ENCODE measurements at regions not wholly inside any gene's neighbourhood (a gene's known extent, or its start where the extent isn't known, plus 50 kb on each side); places are given as distances from the start of the nearest gene placed in this dataset.

GRCh38 chr6:21489826-21490225 is 103.7 kb upstream of the SOX4 start:
- H4K20me1 ChIP-seq (ENCODE audit: control insufficient read depth, extremely low read depth, insufficient read depth, low read length): no peaks in the 10 kb centered on the region
- no peaks in the 10 kb centered on the region for H3K79me2 ChIP-seq (ENCODE audit: control insufficient read depth, insufficient read depth, low read length)
- H3K4me2 ChIP-seq (ENCODE audit: extremely low read depth, insufficient read depth, low read length): no peak overlapping the region
- H3K27ac ChIP-seq (ENCODE audit: insufficient read depth, low read length): no peak overlapping the region
- no peaks in the 10 kb centered on the region for H3K9me3 ChIP-seq (ENCODE audit: control insufficient read depth, insufficient read depth, low read depth, low read length)
- H2AFZ ChIP-seq (ENCODE audit: low read length): no peak overlapping the region
- H3K4me3 ChIP-seq (replicated peaks in 1 of 4; ENCODE audit: control extremely low read depth in 1 of 4, insufficient read depth in 1 of 4, low read depth in 3 of 4, low read length in 4 of 4): no peak overlapping the region
- H3K4me1 ChIP-seq (ENCODE audit: control insufficient read depth, extremely low read depth, insufficient read depth, low read length): no peaks in the 10 kb centered on the region
- H3K36me3 ChIP-seq (ENCODE audit: control insufficient read depth, insufficient read depth, low read length): no peaks in the 10 kb centered on the region
- H3K27me3 ChIP-seq (ENCODE audit: control insufficient read depth, insufficient read depth, low read length): no peaks in the 10 kb centered on the region
- no peak overlapping the region for H3K9ac ChIP-seq (ENCODE audit: insufficient read depth, low read length)
- TF ChIP-seq, protein P1, sequence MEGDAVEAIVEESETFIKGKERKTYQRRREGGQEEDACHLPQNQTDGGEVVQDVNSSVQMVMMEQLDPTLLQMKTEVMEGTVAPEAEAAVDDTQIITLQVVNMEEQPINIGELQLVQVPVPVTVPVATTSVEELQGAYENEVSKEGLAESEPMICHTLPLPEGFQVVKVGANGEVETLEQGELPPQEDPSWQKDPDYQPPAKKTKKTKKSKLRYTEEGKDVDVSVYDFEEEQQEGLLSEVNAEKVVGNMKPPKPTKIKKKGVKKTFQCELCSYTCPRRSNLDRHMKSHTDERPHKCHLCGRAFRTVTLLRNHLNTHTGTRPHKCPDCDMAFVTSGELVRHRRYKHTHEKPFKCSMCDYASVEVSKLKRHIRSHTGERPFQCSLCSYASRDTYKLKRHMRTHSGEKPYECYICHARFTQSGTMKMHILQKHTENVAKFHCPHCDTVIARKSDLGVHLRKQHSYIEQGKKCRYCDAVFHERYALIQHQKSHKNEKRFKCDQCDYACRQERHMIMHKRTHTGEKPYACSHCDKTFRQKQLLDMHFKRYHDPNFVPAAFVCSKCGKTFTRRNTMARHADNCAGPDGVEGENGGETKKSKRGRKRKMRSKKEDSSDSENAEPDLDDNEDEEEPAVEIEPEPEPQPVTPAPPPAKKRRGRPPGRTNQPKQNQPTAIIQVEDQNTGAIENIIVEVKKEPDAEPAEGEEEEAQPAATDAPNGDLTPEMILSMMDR (conservative IDR thresholded peaks at IDR 0.05 in 1 of 2, IDR thresholded peaks at IDR 0.05 in 1 of 2; ENCODE audit: low read depth in 1 of 2, low read length in 2 of 2): no peak
- TF ChIP-seq EZH2 (IDR thresholded peaks at IDR 0.05; ENCODE audit: low read length, missing control alignments): no peak
- DNase-seq (ENCODE audit: low read depth in 2 of 2): no peak

GRCh38 chr6:21491955-21492354 is 101.6 kb upstream of the SOX4 start:
- Histone ChIP-seq H3K9me3 (ENCODE audit: control insufficient read depth, insufficient read depth, low read depth, low read length) (no peaks in the 10 kb centered on the region), H3K36me3 (ENCODE audit: control insufficient read depth, insufficient read depth, low read length) (no peaks in the 10 kb centered on the region), H3K4me1 (ENCODE audit: control insufficient read depth, extremely low read depth, insufficient read depth, low read length) (no peaks in the 10 kb centered on the region), H3K4me2 (ENCODE audit: extremely low read depth, insufficient read depth, low read length) (no peak overlapping the region), H3K27ac (ENCODE audit: insufficient read depth, low read length) (no peak overlapping the region), H3K9ac (ENCODE audit: insufficient read depth, low read length) (no peak overlapping the region), H3K27me3 (ENCODE audit: control insufficient read depth, insufficient read depth, low read length) (no peaks in the 10 kb centered on the region), H3K4me3 (replicated peaks in 1 of 4; ENCODE audit: control extremely low read depth in 1 of 4, insufficient read depth in 1 of 4, low read depth in 3 of 4, low read length in 4 of 4) (no peak overlapping the region), H3K79me2 (ENCODE audit: control insufficient read depth, insufficient read depth, low read length) (no peaks in the 10 kb centered on the region), H2AFZ (ENCODE audit: low read length) (no peak overlapping the region), H4K20me1 (ENCODE audit: control insufficient read depth, extremely low read depth, insufficient read depth, low read length) (no peaks in the 10 kb centered on the region)
- no peak for DNase-seq (ENCODE audit: low read depth in 2 of 2)
- TF ChIP-seq, protein P1 (conservative IDR thresholded peaks at IDR 0.05 in 1 of 2, IDR thresholded peaks at IDR 0.05 in 1 of 2; ENCODE audit: low read depth in 1 of 2, low read length in 2 of 2): no peak
- TF ChIP-seq EZH2 (IDR thresholded peaks at IDR 0.05; ENCODE audit: low read length, missing control alignments): no peak

DNA sequence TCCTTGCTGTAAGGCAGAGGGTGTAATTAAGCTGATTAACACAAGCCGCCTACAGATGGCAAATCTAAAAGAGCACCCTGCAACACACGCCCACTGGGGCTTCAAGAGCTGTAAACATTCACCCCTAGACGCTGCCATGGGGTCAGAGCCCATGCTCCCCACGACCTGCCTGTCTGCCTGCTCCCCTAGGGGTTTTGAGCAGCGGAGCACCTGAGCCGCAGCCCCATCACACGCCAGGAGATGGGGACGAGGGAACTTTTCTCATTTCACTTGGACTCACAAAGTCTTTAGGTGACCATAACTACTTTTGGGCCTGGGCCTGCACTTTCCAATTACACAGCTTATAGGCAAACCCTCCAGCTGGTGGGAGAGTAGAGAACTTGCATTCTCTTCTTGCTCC is 99.0 kb upstream of the SOX4 start:
- DNase-seq (ENCODE audit: low read depth in 2 of 2): no peak
- Histone ChIP-seq H3K27me3 (ENCODE audit: control insufficient read depth, insufficient read depth, low read length) (no peaks in the 10 kb centered on the region), H3K4me3 (replicated peaks in 1 of 4; ENCODE audit: control extremely low read depth in 1 of 4, insufficient read depth in 1 of 4, low read depth in 3 of 4, low read length in 4 of 4) (no peak overlapping the region), H3K4me1 (ENCODE audit: control insufficient read depth, extremely low read depth, insufficient read depth, low read length) (no peaks in the 10 kb centered on the region), H4K20me1 (ENCODE audit: control insufficient read depth, extremely low read depth, insufficient read depth, low read length) (no peaks in the 10 kb centered on the region), H3K36me3 (ENCODE audit: control insufficient read depth, insufficient read depth, low read length) (no peaks in the 10 kb centered on the region), H2AFZ (ENCODE audit: low read length) (no peak overlapping the region), H3K9me3 (ENCODE audit: control insufficient read depth, insufficient read depth, low read depth, low read length) (no peaks in the 10 kb centered on the region), H3K27ac (ENCODE audit: insufficient read depth, low read length) (no peak overlapping the region), H3K79me2 (ENCODE audit: control insufficient read depth, insufficient read depth, low read length) (no peaks in the 10 kb centered on the region), H3K4me2 (ENCODE audit: extremely low read depth, insufficient read depth, low read length) (no peak overlapping the region), H3K9ac (ENCODE audit: insufficient read depth, low read length) (no peak overlapping the region)
- TF ChIP-seq, protein P1 (conservative IDR thresholded peaks at IDR 0.05 in 1 of 2, IDR thresholded peaks at IDR 0.05 in 1 of 2; ENCODE audit: low read depth in 1 of 2, low read length in 2 of 2): no peak
- TF ChIP-seq EZH2 (IDR thresholded peaks at IDR 0.05; ENCODE audit: low read length, missing control alignments): no peak

Measured in fibroblast of lung (primary cell).